AG09309 (cell line): ENCODE measurements at regions not wholly inside any gene's neighbourhood (a gene's known extent, or its start where the extent isn't known, plus 50 kb on each side); places are given as distances from the start of the nearest gene placed in this dataset.

ENCODE experiments used
- DNase-seq: peaks from one replicate; pipeline ENCODE4 v3.0.0-alpha.2; 2010; ENCODE audit warnings: low read depth
- H3K4me3 ChIP-seq: 2 replicates; pipeline ENCODE4 v1.5.1; 2011; ENCODE audit warnings: mild to moderate bottlenecking, low read depth, low read length, moderate library complexity; ENCODE audit not compliant: control insufficient read depth
- CTCF ChIP-seq: IDR thresholded peaks from 2 replicates; pipeline ENCODE4 v1.5.1; 2011; ENCODE audit warnings: mild to moderate bottlenecking, low read depth, low read length, inconsistent platforms; ENCODE audit not compliant: insufficient read depth, control insufficient read depth; ENCODE audit errors: missing control alignments

GRCh38 chr12:71014180-71014785 lies 93.7 kb upstream of the PTPRR start:
- H3K4me3 ChIP-seq, result no peak overlapping the region
- TF ChIP-seq CTCF, result no peak
- DNase-seq, result no peak

GRCh38 chr12:71011261-71011660 lies 90.7 kb upstream of the PTPRR start:
- H3K4me3 ChIP-seq, result no peak overlapping the region
- DNase-seq, result no peak
- TF ChIP-seq CTCF, result no peak

- DNase-seq, result no peak
- TF ChIP-seq CTCF, result no peak
- no peak overlapping the region for H3K4me3 ChIP-seq
Measured at GRCh38 chr12:71010143-71010479, 89.6 kb upstream of the PTPRR start.

GRCh38 chr12:71009430-71010142 lies 89.0 kb upstream of the PTPRR start:
- H3K4me3 ChIP-seq, result no peak overlapping the region
- no peak for DNase-seq
- no peak for TF ChIP-seq CTCF

- no peak for TF ChIP-seq CTCF
- no peak overlapping the region for H3K4me3 ChIP-seq
- no peak for DNase-seq
Measured at GRCh38 chr12:71008616-71009015, 88.1 kb upstream of the PTPRR start.

- DNase-seq, result no peak
- H3K4me3 ChIP-seq, result no peak overlapping the region
- TF ChIP-seq CTCF, result no peak
Measured at GRCh38 chr12:71007781-71008404, 87.4 kb upstream of the PTPRR start.
